ENCODE measurements at regions not wholly inside any gene's neighbourhood (a gene's known extent, or its start where the extent isn't known, plus 50 kb on each side); places are given as distances from the start of the nearest gene placed in this dataset.

DNA sequence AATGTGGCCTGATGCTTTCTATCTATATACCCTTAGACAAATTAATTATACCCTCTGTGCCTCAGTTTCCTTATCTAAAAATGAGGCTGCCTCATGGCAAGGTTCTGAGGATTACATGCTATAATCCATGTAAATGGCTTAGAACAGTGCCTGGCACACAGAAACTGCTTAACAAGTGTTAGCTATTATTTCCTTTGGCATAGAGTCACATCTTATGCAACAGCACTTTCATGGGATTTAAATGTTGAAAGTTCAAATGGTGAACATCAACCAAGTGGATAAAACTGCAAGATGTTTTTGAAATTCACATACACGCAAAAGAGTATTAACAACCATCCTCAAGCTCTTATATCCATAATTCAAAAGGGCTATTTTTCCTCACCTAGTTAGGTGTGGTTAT, 202.8 kb upstream of the JAG1 start:
- no peak for DNase-seq
- TF ChIP-seq, protein P1, sequence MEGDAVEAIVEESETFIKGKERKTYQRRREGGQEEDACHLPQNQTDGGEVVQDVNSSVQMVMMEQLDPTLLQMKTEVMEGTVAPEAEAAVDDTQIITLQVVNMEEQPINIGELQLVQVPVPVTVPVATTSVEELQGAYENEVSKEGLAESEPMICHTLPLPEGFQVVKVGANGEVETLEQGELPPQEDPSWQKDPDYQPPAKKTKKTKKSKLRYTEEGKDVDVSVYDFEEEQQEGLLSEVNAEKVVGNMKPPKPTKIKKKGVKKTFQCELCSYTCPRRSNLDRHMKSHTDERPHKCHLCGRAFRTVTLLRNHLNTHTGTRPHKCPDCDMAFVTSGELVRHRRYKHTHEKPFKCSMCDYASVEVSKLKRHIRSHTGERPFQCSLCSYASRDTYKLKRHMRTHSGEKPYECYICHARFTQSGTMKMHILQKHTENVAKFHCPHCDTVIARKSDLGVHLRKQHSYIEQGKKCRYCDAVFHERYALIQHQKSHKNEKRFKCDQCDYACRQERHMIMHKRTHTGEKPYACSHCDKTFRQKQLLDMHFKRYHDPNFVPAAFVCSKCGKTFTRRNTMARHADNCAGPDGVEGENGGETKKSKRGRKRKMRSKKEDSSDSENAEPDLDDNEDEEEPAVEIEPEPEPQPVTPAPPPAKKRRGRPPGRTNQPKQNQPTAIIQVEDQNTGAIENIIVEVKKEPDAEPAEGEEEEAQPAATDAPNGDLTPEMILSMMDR (IDR thresholded peaks at IDR 0.05; ENCODE audit: unreplicated experiment): no peak
- Mint-ChIP-seq H3K9me3 (ENCODE audit: low read depth, unreplicated experiment) (no peaks in the 10 kb centered on the region), H3K4me3 (ENCODE audit: low read depth, unreplicated experiment) (no peak overlapping the region), H3K36me3 (ENCODE audit: insufficient read depth, unreplicated experiment) (no peaks in the 10 kb centered on the region), H3K27ac (ENCODE audit: unreplicated experiment) (no peak overlapping the region), H3K27me3 (ENCODE audit: unreplicated experiment) (no peaks in the 10 kb centered on the region), H3K4me1 (ENCODE audit: low read depth, unreplicated experiment) (no peaks in the 10 kb centered on the region)
- no TSS peak for BruUV-seq (replicated peaks)
- intact Hi-C loops (cut with micrococcal nuclease; ENCODE audit: unreplicated experiment): no loop called here
- CTCF ChIA-PET: no interaction called here

DNA sequence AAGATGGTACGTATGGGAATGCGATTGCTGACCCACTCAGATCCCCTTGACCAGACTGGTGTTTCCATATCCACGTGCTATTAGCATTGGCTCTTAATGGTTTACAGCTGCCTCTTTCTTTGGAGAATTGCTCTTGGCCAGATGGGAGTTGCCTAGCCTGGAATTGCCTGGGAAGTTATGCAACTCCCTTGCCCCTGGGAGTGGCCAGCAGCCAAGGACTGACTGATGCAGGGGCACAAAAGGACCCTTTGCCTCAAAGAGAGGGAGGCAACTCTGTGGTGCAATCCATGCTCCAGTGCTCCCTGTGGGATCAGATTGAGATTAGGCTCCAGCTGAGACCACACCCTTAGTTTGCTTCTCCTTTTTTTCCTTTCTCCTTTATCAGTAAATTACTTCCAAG, 203.5 kb upstream of the JAG1 start:
- Mint-ChIP-seq H3K4me1 (ENCODE audit: low read depth, unreplicated experiment) (no peaks in the 10 kb centered on the region), H3K27me3 (ENCODE audit: unreplicated experiment) (no peaks in the 10 kb centered on the region), H3K27ac (ENCODE audit: unreplicated experiment) (no peak overlapping the region), H3K9me3 (ENCODE audit: low read depth, unreplicated experiment) (no peaks in the 10 kb centered on the region), H3K36me3 (ENCODE audit: insufficient read depth, unreplicated experiment) (no peaks in the 10 kb centered on the region), H3K4me3 (ENCODE audit: low read depth, unreplicated experiment) (no peak overlapping the region)
- CTCF ChIA-PET: no interaction called here
- TF ChIP-seq, protein P1 (IDR thresholded peaks at IDR 0.05; ENCODE audit: unreplicated experiment): no peak
- intact Hi-C loops (cut with micrococcal nuclease; ENCODE audit: unreplicated experiment): no loop called here
- BruUV-seq (replicated peaks): no TSS peak
- no peak for DNase-seq

DNA sequence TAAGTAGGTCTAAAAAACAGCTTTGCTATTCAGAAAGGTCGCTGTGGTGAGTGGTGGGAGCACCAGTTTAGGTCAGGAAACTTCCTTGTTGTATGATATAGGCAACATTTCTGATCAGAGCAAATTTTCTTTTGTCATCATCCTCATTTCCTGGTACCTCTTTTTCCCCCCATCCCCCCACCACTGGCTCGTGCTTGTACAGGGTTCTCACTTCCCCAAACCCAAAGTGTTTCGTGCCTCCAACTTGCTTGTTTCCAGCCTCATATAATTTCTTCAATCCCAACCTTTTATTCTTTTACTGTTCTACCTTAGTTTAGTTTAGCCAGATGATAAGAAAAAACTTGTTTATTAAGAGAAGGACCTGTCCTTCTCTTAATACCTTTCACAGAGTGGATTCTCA, 209.4 kb upstream of the JAG1 start:
- no peak overlapping the region for H3K27ac Mint-ChIP-seq (ENCODE audit: unreplicated experiment)
- intact Hi-C loops (cut with micrococcal nuclease; ENCODE audit: unreplicated experiment): no loop called here

DNA sequence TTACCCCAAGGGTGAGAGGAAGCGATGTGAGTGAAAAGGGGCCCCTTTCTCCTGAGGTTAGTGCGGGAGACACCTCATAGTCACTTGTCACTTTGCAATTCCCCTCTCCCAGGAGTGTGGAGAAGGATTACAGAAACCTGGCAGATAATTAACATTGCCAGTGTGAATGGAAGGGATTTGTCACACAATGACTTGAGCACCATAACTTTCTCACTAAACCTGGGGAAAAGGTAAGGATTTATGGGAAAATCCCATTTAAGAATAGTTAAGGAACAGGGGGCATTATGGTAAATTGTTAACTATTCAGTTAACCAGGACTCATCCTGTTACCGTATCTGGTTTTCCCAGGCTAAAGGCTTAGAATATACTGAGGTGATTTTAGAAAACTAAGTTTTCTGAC, 219.5 kb upstream of the JAG1 start:
- Mint-ChIP-seq H3K27me3 (ENCODE audit: unreplicated experiment) (no peaks in the 10 kb centered on the region), H3K36me3 (ENCODE audit: insufficient read depth, unreplicated experiment) (no peaks in the 10 kb centered on the region), H3K4me3 (ENCODE audit: low read depth, unreplicated experiment) (no peak overlapping the region), H3K27ac (ENCODE audit: unreplicated experiment) (no peak overlapping the region), H3K9me3 (ENCODE audit: low read depth, unreplicated experiment) (peaks cover 2% of the 10 kb centered on the region), H3K4me1 (ENCODE audit: low read depth, unreplicated experiment) (peaks cover 6% of the 10 kb centered on the region)
- intact Hi-C loops (cut with micrococcal nuclease; ENCODE audit: unreplicated experiment): no loop called here
- BruUV-seq (replicated peaks): no TSS peak
- TF ChIP-seq, protein P1 (IDR thresholded peaks at IDR 0.05; ENCODE audit: unreplicated experiment): no peak
- no peak for DNase-seq
- CTCF ChIA-PET: no interaction called here

More for the DNA sequence above, 209.4 kb upstream of the JAG1 start:
- H3K4me1 Mint-ChIP-seq (ENCODE audit: low read depth, unreplicated experiment): no peaks in the 10 kb centered on the region
- CTCF ChIA-PET: no interaction called here
- peaks cover 3% of the 10 kb centered on the region for H3K9me3 Mint-ChIP-seq (ENCODE audit: low read depth, unreplicated experiment)
- no peak for DNase-seq
- H3K27me3 Mint-ChIP-seq (ENCODE audit: unreplicated experiment): no peaks in the 10 kb centered on the region
- no TSS peak for BruUV-seq (replicated peaks)
- H3K4me3 Mint-ChIP-seq (ENCODE audit: low read depth, unreplicated experiment): no peak overlapping the region
- H3K36me3 Mint-ChIP-seq (ENCODE audit: insufficient read depth, unreplicated experiment): no peaks in the 10 kb centered on the region
- TF ChIP-seq, protein P1 (IDR thresholded peaks at IDR 0.05; ENCODE audit: unreplicated experiment): no peak

DNA sequence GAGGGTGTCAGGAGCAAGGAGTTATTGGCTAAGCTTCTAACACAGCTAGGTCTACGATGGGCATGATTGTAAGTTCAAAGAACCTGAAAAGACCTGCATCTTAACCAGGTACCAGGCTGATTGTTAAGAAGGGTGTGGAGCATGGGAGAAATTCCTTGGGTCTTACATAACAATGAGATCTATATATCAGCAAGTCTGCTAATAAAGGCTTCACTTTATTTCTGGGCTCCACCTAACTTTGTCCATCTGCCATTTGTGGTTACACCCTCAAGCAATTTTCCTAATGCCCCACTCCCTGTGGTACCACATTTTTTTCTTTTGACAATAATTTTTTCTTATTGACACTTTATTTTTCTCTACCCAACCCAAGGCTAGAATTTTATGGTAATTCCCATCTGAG, 223.5 kb upstream of the JAG1 start:
- peaks cover 6% of the 10 kb centered on the region for H3K4me1 Mint-ChIP-seq (ENCODE audit: low read depth, unreplicated experiment)
- no peaks in the 10 kb centered on the region for H3K9me3 Mint-ChIP-seq (ENCODE audit: low read depth, unreplicated experiment)
- intact Hi-C loops (cut with micrococcal nuclease; ENCODE audit: unreplicated experiment): no loop called here
- CTCF ChIA-PET: no interaction called here
- DNase-seq: no peak
- no peaks in the 10 kb centered on the region for H3K36me3 Mint-ChIP-seq (ENCODE audit: insufficient read depth, unreplicated experiment)
- TF ChIP-seq, protein P1 (IDR thresholded peaks at IDR 0.05; ENCODE audit: unreplicated experiment): no peak
- H3K4me3 Mint-ChIP-seq (ENCODE audit: low read depth, unreplicated experiment): no peak overlapping the region
- H3K27ac Mint-ChIP-seq (ENCODE audit: unreplicated experiment): no peak overlapping the region
- BruUV-seq (replicated peaks): no TSS peak
- H3K27me3 Mint-ChIP-seq (ENCODE audit: unreplicated experiment): no peaks in the 10 kb centered on the region

All from Calu3 (cell line).